IMR-90 (cell line): ENCODE measurements at regions not wholly inside any gene's neighbourhood (a gene's known extent, or its start where the extent isn't known, plus 50 kb on each side); places are given as distances from the start of the nearest gene placed in this dataset.

Source experiments
- ATAC-seq: fragments of 200-7000 bp; cut with Tn5 transposase; 2 replicates; pipeline ENCODE4 v1.9.1; 2020; ENCODE audit warnings: low read depth, mild to moderate bottlenecking, moderate library complexity
- BruUV-seq: library from RNA; stranded (reverse); fragments of 400-500 nt; replicated peaks from 2 replicates; lab custom pipeline; 2021; lab: Mats Ljungman, UMichigan
- CTCF ChIA-PET: fragments of 300-600 bp; formaldehyde crosslinking; extraction: SDS; loops from one replicate; lab custom pipeline; 2021; ENCODE audit warnings: antibody characterized with exemption; lab: Yijun Ruan, JAX
- POLR2A ChIA-PET: fragments of 300-600 bp; sonication (Branson Sonifier 250); formaldehyde crosslinking; loops from one replicate; lab custom pipeline; 2022; ENCODE audit warnings: antibody characterized with exemption; ENCODE audit not compliant: unreplicated experiment; lab: Charles Lee
- DNase-seq: peaks from one replicate; pipeline ENCODE4 v3.0.0; 2013
- H2AFZ ChIP-seq: replicated peaks from 2 replicates; pipeline ENCODE3; 2013; ENCODE audit warnings: low read length, mild to moderate bottlenecking; ENCODE audit not compliant: poor library complexity
- H2AK5ac ChIP-seq: 2 replicates; pipeline ENCODE4 v1.6.1; 2013; ENCODE audit warnings: low read depth, low read length, inconsistent platforms
- H2AK9ac ChIP-seq: replicated peaks from 2 replicates; pipeline ENCODE3; 2013; ENCODE audit warnings: mild to moderate bottlenecking, low read depth, low read length, moderate library complexity; ENCODE audit not compliant: poor library complexity
- H2BK120ac ChIP-seq: 2 replicates; pipeline ENCODE4 v1.6.1; 2013; ENCODE audit warnings: low read depth, low read length, inconsistent platforms
- H2BK15ac ChIP-seq: 3 replicates; pipeline ENCODE4 v1.6.1; 2013; ENCODE audit warnings: low read depth, low read length, inconsistent platforms
- H2BK20ac ChIP-seq: 2 replicates; pipeline ENCODE4 v1.6.1; 2013; ENCODE audit warnings: low read depth, mild to moderate bottlenecking, inconsistent platforms, low read length, moderate library complexity
- H2BK5ac ChIP-seq: 2 replicates; pipeline ENCODE4 v1.6.1; 2013; ENCODE audit warnings: mild to moderate bottlenecking, low read depth, low read length, inconsistent platforms; ENCODE audit not compliant: poor library complexity, severe bottlenecking
- H3K14ac ChIP-seq: replicated peaks from 2 replicates; pipeline ENCODE4 v1.6.1; 2013; ENCODE audit warnings: low read depth, low read length, inconsistent platforms
- H3K18ac ChIP-seq: 2 replicates; pipeline ENCODE4 v1.6.1; 2013; ENCODE audit warnings: low read depth, low read length, control low read depth
- H3K23ac ChIP-seq: 2 replicates; pipeline ENCODE4 v1.6.1; 2013; ENCODE audit warnings: low read depth, low read length, inconsistent platforms
- H3K27ac ChIP-seq: 2 replicates; pipeline ENCODE4 v1.5.1; 2013; ENCODE audit warnings: mild to moderate bottlenecking, control low read depth, low read length; ENCODE audit not compliant: insufficient read depth
- H3K27me3 ChIP-seq: 2 replicates; pipeline ENCODE4 v1.6.1; 2013; ENCODE audit warnings: low read length; ENCODE audit not compliant: control insufficient read depth, insufficient read depth
- H3K36me3 ChIP-seq: 2 replicates; pipeline ENCODE4 v1.6.1; 2013; ENCODE audit warnings: low read length, mixed read lengths; ENCODE audit not compliant: control insufficient read depth, insufficient read depth
- H3K4ac ChIP-seq: 2 replicates; pipeline ENCODE4 v1.6.1; 2013; ENCODE audit warnings: low read depth, low read length, inconsistent platforms
- H3K4me1 ChIP-seq: 2 replicates; pipeline ENCODE4 v1.6.1; 2013; ENCODE audit warnings: low read length, mixed read lengths; ENCODE audit not compliant: control insufficient read depth, insufficient read depth
- H3K4me2 ChIP-seq: 2 replicates; pipeline ENCODE4 v1.6.1; 2013; ENCODE audit warnings: low read depth, mild to moderate bottlenecking, control low read depth, low read length, moderate library complexity
- H3K4me3 ChIP-seq: 2 replicates; pipeline ENCODE4 v1.5.1; 2013; ENCODE audit warnings: low read depth, mild to moderate bottlenecking, control low read depth, low read length, moderate library complexity; ENCODE audit not compliant: insufficient read depth
- H3K56ac ChIP-seq: 2 replicates; pipeline ENCODE4 v1.6.1; 2013; ENCODE audit warnings: low read length, inconsistent platforms; ENCODE audit not compliant: insufficient read depth; ENCODE audit errors: extremely low read depth
- H3K79me1 ChIP-seq, 2 experiments: 2 replicates each; pipeline ENCODE4 v1.6.1; 2013; ENCODE audit warnings: low read length in 2 of 2, inconsistent platforms in 1 of 2, low read depth in 1 of 2
- H3K9ac ChIP-seq: 2 replicates; pipeline ENCODE4 v1.6.1; 2013; ENCODE audit warnings: low read depth, low read length, control low read depth
- H3K9me1 ChIP-seq: 2 replicates; pipeline ENCODE4 v1.6.1; 2013; ENCODE audit warnings: low read length, inconsistent platforms; ENCODE audit not compliant: insufficient read depth
- H3K9me3 ChIP-seq: 2 replicates; pipeline ENCODE4 v1.6.1; 2013; ENCODE audit warnings: low read length; ENCODE audit not compliant: control insufficient read depth, insufficient read depth
- H4K20me1 ChIP-seq: 2 replicates; pipeline ENCODE4 v1.6.1; 2013; ENCODE audit warnings: low read length, inconsistent platforms; ENCODE audit not compliant: insufficient read depth
- H4K5ac ChIP-seq: 2 replicates; pipeline ENCODE4 v1.6.1; 2013; ENCODE audit warnings: mild to moderate bottlenecking, low read depth, low read length, control low read depth
- H4K8ac ChIP-seq, 2 experiments: 2 replicates each; pipeline ENCODE4 v1.6.1; 2013; ENCODE audit warnings: low read depth in 2 of 2, low read length in 2 of 2, control low read depth in 1 of 2, inconsistent platforms in 1 of 2
- H4K91ac ChIP-seq: 2 replicates; pipeline ENCODE4 v1.6.1; 2013; ENCODE audit warnings: low read depth, low read length, inconsistent platforms; ENCODE audit not compliant: insufficient read depth
- BHLHE40 ChIP-seq: fragments of 150-350 bp; IDR thresholded peaks from 2 replicates; pipeline ENCODE4 v1.6.1; 2016; ENCODE audit warnings: mild to moderate bottlenecking, low read depth, low read length
- CEBPB ChIP-seq: IDR thresholded peaks from 2 replicates; pipeline ENCODE4 v1.6.1; 2012; ENCODE audit warnings: low read depth, low read length, improper control_type of control experiment
- FOS ChIP-seq: fragments of 150-350 bp; IDR thresholded peaks from 2 replicates; pipeline ENCODE4 v1.6.1; 2016; ENCODE audit warnings: low read depth, low read length
- MAFK ChIP-seq: IDR thresholded peaks from 2 replicates; pipeline ENCODE4 v1.6.1; 2012; ENCODE audit warnings: low read depth, low read length, improper control_type of control experiment
- MAZ ChIP-seq: IDR thresholded peaks from 2 replicates; pipeline ENCODE4 v1.6.1; 2012; ENCODE audit warnings: low read depth, mild to moderate bottlenecking, low read length, improper control_type of control experiment, moderate library complexity, borderline replicate concordance
- MXI1 ChIP-seq: IDR thresholded peaks from 2 replicates; pipeline ENCODE4 v1.6.1; 2012; ENCODE audit warnings: low read depth, mild to moderate bottlenecking, low read length, moderate library complexity, borderline replicate concordance
- NFE2L2 ChIP-seq: fragments of 150-350 bp; IDR thresholded peaks from 2 replicates; pipeline ENCODE4 v1.6.1; 2016; ENCODE audit warnings: low read depth, mild to moderate bottlenecking, low read length
- POLR2A ChIP-seq: IDR thresholded peaks from 2 replicates; pipeline ENCODE4 v1.6.1; 2012; ENCODE audit warnings: mild to moderate bottlenecking, low read depth, low read length
- RAD21 ChIP-seq: IDR thresholded peaks from 2 replicates; pipeline ENCODE4 v1.6.1; 2012; ENCODE audit warnings: low read length, improper control_type of control experiment
- RCOR1 ChIP-seq: IDR thresholded peaks from 2 replicates; pipeline ENCODE4 v1.6.1; 2012; ENCODE audit warnings: mild to moderate bottlenecking, low read length, improper control_type of control experiment; ENCODE audit not compliant: insufficient replicate concordance
- RFX5 ChIP-seq: IDR thresholded peaks from 2 replicates; pipeline ENCODE4 v1.8.0; 2012; ENCODE audit warnings: low read depth, mild to moderate bottlenecking, low read length, moderate library complexity
- SMC3 ChIP-seq: fragments of 150-350 bp; IDR thresholded peaks from 2 replicates; pipeline ENCODE4 v1.6.1; 2016; ENCODE audit warnings: low read depth, mild to moderate bottlenecking, antibody characterized with exemption, low read length, moderate library complexity
- WGBS, 2 experiments: methylation state at CpG; one replicate each; pipeline versions ENCODE4 v1.1.5 to v1.1.7; 2013; ENCODE audit warnings: missing lambda C conversion rate in 2 of 2; ENCODE audit not compliant: insufficient read length in 1 of 2; ENCODE audit errors: extremely low coverage in 2 of 2; 5-methylcytosine and 5-hydroxymethylcytosine counted together
- dilution Hi-C: fragments of 300-500 bp; cut with HindIII; formaldehyde crosslinking; loops from one replicate; pipeline ENCODE4 v1.14.3; 2018; ENCODE audit warnings: low sequenced_read_pairs; ENCODE audit not compliant: unreplicated experiment
- in situ Hi-C: fragments of 300-500 bp; cut with MboI; formaldehyde crosslinking; loops from 3 replicates; pipeline ENCODE4 v1.14.3; 2019; ENCODE audit warnings: low sequenced_read_pairs, inconsistent platforms, mixed read lengths
- intact Hi-C: fragments of 100-400 bp; cut with micrococcal nuclease; formaldehyde crosslinking; loops from 2 replicates; pipeline ENCODE4 v1.10.0; 2022
- TF ChIP-seq, protein P1 (sequence below): conservative IDR thresholded peaks from 2 replicates; pipeline ENCODE4 v1.5.1; 2012; ENCODE audit warnings: mild to moderate bottlenecking, low read depth, low read length, improper control_type of control experiment
- TF ChIP-seq, protein P2 (sequence below): fragments of 150-350 bp; IDR thresholded peaks from 2 replicates; pipeline ENCODE4 v1.6.1; 2017; ENCODE audit warnings: mild to moderate bottlenecking, antibody characterized with exemption, low read length, low read depth
- TF ChIP-seq, protein P3 (sequence below): fragments of 150-350 bp; IDR thresholded peaks from 2 replicates; pipeline ENCODE4 v1.6.1; 2016; ENCODE audit warnings: low read depth, mild to moderate bottlenecking, low read length, moderate library complexity, borderline replicate concordance

DNA sequence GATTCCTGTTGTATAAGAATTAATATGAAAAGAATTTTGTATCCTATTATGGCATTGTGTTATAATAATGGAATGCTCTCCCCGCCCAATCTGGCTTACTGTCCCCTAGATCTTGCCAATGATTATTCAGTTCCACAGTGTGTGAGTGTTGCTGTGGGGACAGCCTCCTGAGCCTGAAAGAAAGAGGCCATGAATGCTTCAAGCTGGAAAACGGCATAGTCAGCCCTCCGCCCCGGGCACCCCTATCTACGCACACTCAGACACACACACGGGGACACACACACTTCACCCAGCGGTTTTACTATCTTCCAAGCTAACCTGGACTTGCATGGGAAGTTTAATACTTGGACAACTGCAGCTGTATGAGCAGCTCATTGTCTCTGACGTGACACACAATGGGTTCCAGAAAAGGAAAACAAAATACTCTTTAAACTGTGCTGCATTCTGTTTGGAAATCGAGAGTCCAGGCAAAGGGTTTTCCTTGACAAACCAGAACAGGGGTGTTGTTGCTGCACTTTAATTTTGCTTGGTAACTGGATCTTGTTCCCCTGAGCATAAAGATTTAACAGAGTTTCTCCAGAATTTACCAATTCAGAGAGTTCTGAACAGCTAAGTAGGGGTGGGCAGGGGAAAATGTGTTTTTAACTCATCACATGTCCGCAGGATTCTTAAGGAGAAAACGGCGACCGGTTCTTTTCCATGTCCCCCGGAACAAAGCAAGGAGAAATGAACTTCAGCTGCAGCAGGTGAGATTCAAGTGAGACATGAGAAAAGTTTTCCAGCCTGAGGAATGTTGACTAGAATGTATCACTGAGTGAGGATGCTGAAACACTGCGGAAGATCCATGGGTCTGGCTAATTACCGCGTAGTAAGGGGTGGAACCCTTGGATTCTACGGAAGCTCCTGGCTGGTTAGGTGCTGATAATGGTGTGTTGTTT, 472.9 kb downstream of the FOXO1 start:
- H2BK5ac ChIP-seq: no peak overlapping the region
- no peaks in the 10 kb centered on the region for H4K20me1 ChIP-seq
- WGBS, 2 experiments: 86% methylated on average over 8 of the region's 18 CpGs; no CpG with 5 or more reads in 1 of the 2 experiments
- H3K9ac ChIP-seq: no peak overlapping the region
- H2AK9ac ChIP-seq: no peak overlapping the region
- no peak overlapping the region for H2BK20ac ChIP-seq
- intact Hi-C loops (no loop called here), dilution Hi-C loops (no loop called here), in situ Hi-C loops (no loop called here)
- DNase-seq (no peak), ATAC-seq (no peak)
- H3K14ac ChIP-seq: no peak overlapping the region
- no peak overlapping the region for H3K27ac ChIP-seq
- no peaks in the 10 kb centered on the region for H3K9me1 ChIP-seq
- H4K8ac ChIP-seq: no peak overlapping the region
- H3K9me3 ChIP-seq: no peaks in the 10 kb centered on the region
- no peak overlapping the region for H2AK5ac ChIP-seq
- no peak overlapping the region for H3K56ac ChIP-seq
- no peaks in the 10 kb centered on the region for H3K4me1 ChIP-seq
- H3K18ac ChIP-seq: no peak overlapping the region
- H3K4me3 ChIP-seq: no peak overlapping the region
- H3K23ac ChIP-seq: no peak overlapping the region
- H3K36me3 ChIP-seq: no peaks in the 10 kb centered on the region
- no TSS peak for BruUV-seq
- H2BK15ac ChIP-seq: no peak overlapping the region
- H2AFZ ChIP-seq: no peak overlapping the region
- H3K27me3 ChIP-seq: no peaks in the 10 kb centered on the region
- no peaks in the 10 kb centered on the region for H3K79me1 ChIP-seq
- no peak overlapping the region for H4K91ac ChIP-seq
- CTCF ChIA-PET: no interaction called here
- H3K4me2 ChIP-seq: no peak overlapping the region
- no peak overlapping the region for H3K4ac ChIP-seq
- POLR2A ChIA-PET: no interaction called here
- no peak overlapping the region for H4K5ac ChIP-seq
- no peak overlapping the region for H2BK120ac ChIP-seq
- TF ChIP-seq SMC3 (no peak), MAFK (no peak), NFE2L2 (no peak), BHLHE40 (no peak), CEBPB (no peak), RCOR1 (no peak), POLR2A (no peak), RFX5 (no peak), MAZ (no peak), RAD21 (no peak), MXI1 (no peak), FOS (no peak)
- TF ChIP-seq, protein P1, sequence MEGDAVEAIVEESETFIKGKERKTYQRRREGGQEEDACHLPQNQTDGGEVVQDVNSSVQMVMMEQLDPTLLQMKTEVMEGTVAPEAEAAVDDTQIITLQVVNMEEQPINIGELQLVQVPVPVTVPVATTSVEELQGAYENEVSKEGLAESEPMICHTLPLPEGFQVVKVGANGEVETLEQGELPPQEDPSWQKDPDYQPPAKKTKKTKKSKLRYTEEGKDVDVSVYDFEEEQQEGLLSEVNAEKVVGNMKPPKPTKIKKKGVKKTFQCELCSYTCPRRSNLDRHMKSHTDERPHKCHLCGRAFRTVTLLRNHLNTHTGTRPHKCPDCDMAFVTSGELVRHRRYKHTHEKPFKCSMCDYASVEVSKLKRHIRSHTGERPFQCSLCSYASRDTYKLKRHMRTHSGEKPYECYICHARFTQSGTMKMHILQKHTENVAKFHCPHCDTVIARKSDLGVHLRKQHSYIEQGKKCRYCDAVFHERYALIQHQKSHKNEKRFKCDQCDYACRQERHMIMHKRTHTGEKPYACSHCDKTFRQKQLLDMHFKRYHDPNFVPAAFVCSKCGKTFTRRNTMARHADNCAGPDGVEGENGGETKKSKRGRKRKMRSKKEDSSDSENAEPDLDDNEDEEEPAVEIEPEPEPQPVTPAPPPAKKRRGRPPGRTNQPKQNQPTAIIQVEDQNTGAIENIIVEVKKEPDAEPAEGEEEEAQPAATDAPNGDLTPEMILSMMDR: no peak
- TF ChIP-seq, protein P2, sequence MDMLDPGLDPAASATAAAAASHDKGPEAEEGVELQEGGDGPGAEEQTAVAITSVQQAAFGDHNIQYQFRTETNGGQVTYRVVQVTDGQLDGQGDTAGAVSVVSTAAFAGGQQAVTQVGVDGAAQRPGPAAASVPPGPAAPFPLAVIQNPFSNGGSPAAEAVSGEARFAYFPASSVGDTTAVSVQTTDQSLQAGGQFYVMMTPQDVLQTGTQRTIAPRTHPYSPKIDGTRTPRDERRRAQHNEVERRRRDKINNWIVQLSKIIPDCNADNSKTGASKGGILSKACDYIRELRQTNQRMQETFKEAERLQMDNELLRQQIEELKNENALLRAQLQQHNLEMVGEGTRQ: no peak
- TF ChIP-seq, protein P3, sequence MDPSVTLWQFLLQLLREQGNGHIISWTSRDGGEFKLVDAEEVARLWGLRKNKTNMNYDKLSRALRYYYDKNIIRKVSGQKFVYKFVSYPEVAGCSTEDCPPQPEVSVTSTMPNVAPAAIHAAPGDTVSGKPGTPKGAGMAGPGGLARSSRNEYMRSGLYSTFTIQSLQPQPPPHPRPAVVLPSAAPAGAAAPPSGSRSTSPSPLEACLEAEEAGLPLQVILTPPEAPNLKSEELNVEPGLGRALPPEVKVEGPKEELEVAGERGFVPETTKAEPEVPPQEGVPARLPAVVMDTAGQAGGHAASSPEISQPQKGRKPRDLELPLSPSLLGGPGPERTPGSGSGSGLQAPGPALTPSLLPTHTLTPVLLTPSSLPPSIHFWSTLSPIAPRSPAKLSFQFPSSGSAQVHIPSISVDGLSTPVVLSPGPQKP: no peak
